ENCODE measurements at regions not wholly inside any gene's neighbourhood (a gene's known extent, or its start where the extent isn't known, plus 50 kb on each side); places are given as distances from the start of the nearest gene placed in this dataset.
A peak's percentile ranks its signal among the peaks of the same experiment; 100 is the strongest.

GRCh38 chr2:56753182-56753581 is 569.4 kb downstream of the CCDC85A start:
- intact Hi-C loops (cut with DNase I) = loop anchor here (5.0 kb wide), 1 partner anchor 571 kb away; the partner anchor contains the start of gene CCDC85A
- TF ChIP-seq POLR2A (IDR thresholded peaks at IDR 0.05) (no peak), CTCF (IDR thresholded peaks at IDR 0.05) (no peak)
- H3K27ac ChIP-seq = no peak overlapping the region
- WGBS, 2 donors = 94 to 100% methylated on average over 1 of the region's 1 CpG
- DNase-seq (no peak), ATAC-seq (no peak)
- no peak overlapping the region for H3K4me3 ChIP-seq
- H3K4me1 ChIP-seq = no peaks in the 10 kb centered on the region
- no peaks in the 10 kb centered on the region for H3K36me3 ChIP-seq (replicated peaks in 1 of 2; ENCODE audit: insufficient read depth in 1 of 2, low read depth in 2 of 2)
- no peaks in the 10 kb centered on the region for H3K27me3 ChIP-seq
- H3K9me3 ChIP-seq = no peaks in the 10 kb centered on the region

GRCh38 chr2:56754066-56754615 is 570.4 kb downstream of the CCDC85A start:
- Histone ChIP-seq H3K27ac (no peak overlapping the region), H3K27me3 (no peaks in the 10 kb centered on the region), H3K36me3 (replicated peaks in 1 of 2; ENCODE audit: insufficient read depth in 1 of 2, low read depth in 2 of 2) (no peaks in the 10 kb centered on the region), H3K4me3 (no peak overlapping the region), H3K4me1 (no peaks in the 10 kb centered on the region), H3K9me3 (no peaks in the 10 kb centered on the region)
- 60 to 61% methylated on average over 10 of the region's 10 CpGs for WGBS, 2 donors
- intact Hi-C loops (cut with DNase I) = loop anchor here (5.0 kb wide), 1 partner anchor 572 kb away; the partner anchor contains the start of gene CCDC85A
- TF ChIP-seq CTCF (IDR thresholded peaks at IDR 0.05) (no peak), POLR2A (IDR thresholded peaks at IDR 0.05) (no peak)
- ATAC-seq (no peak), DNase-seq (peak in 1 of 4 donors; percentile 6)

GRCh38 chr2:56754627-56755026 is 570.8 kb downstream of the CCDC85A start:
- Histone ChIP-seq H3K27ac (no peak overlapping the region), H3K9me3 (no peaks in the 10 kb centered on the region), H3K4me3 (no peak overlapping the region), H3K4me1 (no peaks in the 10 kb centered on the region), H3K36me3 (replicated peaks in 1 of 2; ENCODE audit: insufficient read depth in 1 of 2, low read depth in 2 of 2) (no peaks in the 10 kb centered on the region), H3K27me3 (no peaks in the 10 kb centered on the region)
- intact Hi-C loops (cut with DNase I) = loop anchor here (5.0 kb wide), 1 partner anchor 572 kb away; the partner anchor contains the start of gene CCDC85A
- ATAC-seq (no peak), DNase-seq (no peak)
- WGBS, 2 donors = 50 to 58% methylated on average over 1 of the region's 1 CpG
- TF ChIP-seq CTCF (IDR thresholded peaks at IDR 0.05) (no peak), POLR2A (IDR thresholded peaks at IDR 0.05) (no peak)

- intact Hi-C loops (cut with DNase I) = no loop called here
- 53 to 58% methylated on average over 2 of the region's 2 CpGs for WGBS, 2 donors
- no peak for ATAC-seq
These were observed 574.2 kb downstream of the CCDC85A start for GRCh38 chr2:56757884-56758545.

More at GRCh38 chr2:56757884-56758545, 574.2 kb downstream of the CCDC85A start:
- Histone ChIP-seq H3K27me3 (no peaks in the 10 kb centered on the region), H3K9me3 (no peaks in the 10 kb centered on the region), H3K4me1 (no peaks in the 10 kb centered on the region), H3K4me3 (no peak overlapping the region), H3K36me3 (replicated peaks in 1 of 2; ENCODE audit: insufficient read depth in 1 of 2, low read depth in 2 of 2) (no peaks in the 10 kb centered on the region), H3K27ac (no peak overlapping the region)
- no peak for TF ChIP-seq POLR2A (IDR thresholded peaks at IDR 0.05)
- TF ChIP-seq CTCF (IDR thresholded peaks at IDR 0.05) = no peak
- DNase-seq = no peak
